ENCODE measurements at regions not wholly inside any gene's neighbourhood (a gene's known extent, or its start where the extent isn't known, plus 50 kb on each side); places are given as distances from the start of the nearest gene placed in this dataset.
A peak's percentile ranks its signal among the peaks of the same experiment; 100 is the strongest.
"Not testable (repeated sequence)": the region's sequence is repeated elsewhere in the genome, so short reads cannot be mapped to it uniquely, and the experiment has no call there.

GRCh38 chr7:3138206-3138605 lies 94.5 kb upstream of the CARD11 start:
- no peak for DNase-seq

DNA sequence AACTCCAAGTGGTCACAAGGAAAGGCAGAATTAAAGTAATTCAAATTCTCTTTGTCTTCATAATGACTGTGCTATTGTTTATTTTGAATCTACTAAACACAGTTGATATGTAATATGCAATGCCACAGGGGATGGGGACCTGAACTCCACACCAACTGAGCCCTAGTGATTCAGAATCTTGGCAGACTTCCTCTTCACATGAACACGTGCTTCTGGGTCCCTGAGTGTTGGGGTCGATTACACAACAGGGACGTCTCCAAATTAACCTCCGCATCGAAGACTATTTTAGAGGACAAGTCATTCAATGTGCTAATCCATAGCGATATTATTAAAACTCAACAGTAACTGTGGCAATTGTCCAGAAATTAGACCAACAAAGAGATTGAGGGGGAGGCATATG lies 95.3 kb upstream of the CARD11 start:
- DNase-seq = no peak

GRCh38 chr7:3140834-3141233 lies 97.2 kb upstream of the CARD11 start:
- no peak for DNase-seq

- DNase-seq = no peak
These were observed 97.7 kb upstream of the CARD11 start for GRCh38 chr7:3141326-3141725.

GRCh38 chr7:3143869-3144775 lies 100.5 kb upstream of the CARD11 start:
- DNase-seq = no peak

GRCh38 chr7:3144776-3145125 lies 101.1 kb upstream of the CARD11 start:
- not testable (repeated sequence) for DNase-seq

DNA sequence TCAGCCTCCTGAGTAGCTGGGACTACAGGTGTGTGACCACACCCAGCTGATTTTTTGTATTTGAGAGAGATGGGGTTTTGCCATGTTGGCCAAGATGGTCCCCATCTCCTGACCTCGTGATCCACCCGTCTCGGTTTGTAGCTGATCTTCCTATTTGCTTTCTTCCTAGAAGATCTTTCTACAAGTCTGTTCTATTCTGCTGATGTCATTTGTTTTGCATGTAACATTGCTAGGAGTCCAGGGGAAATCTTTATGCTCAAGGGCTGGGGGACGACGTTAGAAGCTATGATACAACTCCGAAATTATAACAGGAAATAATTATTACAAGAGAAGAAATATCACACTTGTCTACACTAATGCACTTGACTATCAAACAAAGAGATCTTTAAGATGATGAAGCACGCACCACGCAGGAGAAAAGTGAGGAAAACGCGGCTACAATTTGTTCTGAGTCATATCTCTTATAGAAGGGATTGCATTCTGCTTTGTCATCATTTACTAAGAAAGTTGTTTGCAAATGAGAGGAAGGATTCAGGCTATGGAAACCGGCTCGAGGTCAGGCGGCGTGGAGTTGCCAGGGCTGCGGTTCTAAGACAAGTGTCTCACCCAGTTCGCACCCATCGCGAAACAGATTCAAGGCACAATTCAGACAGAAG lies 103.0 kb upstream of the CARD11 start:
- no peak for DNase-seq

DNA sequence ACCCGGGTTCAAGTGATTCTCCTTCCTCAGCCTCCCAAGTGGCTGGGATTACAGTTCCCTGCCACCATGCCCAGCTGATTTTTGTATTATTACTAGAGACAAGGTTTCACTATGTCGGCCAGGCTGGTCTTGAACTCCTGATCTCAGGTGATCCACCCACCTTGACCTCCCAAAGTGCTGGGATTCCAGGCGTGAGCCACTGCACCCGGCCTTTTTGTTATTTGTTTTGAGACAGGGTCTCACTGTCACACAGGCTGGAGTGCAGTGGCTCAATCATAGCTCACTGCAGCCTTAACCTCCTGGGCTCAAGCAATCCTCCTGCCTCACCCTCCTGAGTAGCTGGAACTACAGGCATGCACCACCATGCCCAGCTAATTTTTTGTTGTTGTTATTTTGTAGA lies 104.8 kb upstream of the CARD11 start:
- not testable (repeated sequence) for DNase-seq

DNA sequence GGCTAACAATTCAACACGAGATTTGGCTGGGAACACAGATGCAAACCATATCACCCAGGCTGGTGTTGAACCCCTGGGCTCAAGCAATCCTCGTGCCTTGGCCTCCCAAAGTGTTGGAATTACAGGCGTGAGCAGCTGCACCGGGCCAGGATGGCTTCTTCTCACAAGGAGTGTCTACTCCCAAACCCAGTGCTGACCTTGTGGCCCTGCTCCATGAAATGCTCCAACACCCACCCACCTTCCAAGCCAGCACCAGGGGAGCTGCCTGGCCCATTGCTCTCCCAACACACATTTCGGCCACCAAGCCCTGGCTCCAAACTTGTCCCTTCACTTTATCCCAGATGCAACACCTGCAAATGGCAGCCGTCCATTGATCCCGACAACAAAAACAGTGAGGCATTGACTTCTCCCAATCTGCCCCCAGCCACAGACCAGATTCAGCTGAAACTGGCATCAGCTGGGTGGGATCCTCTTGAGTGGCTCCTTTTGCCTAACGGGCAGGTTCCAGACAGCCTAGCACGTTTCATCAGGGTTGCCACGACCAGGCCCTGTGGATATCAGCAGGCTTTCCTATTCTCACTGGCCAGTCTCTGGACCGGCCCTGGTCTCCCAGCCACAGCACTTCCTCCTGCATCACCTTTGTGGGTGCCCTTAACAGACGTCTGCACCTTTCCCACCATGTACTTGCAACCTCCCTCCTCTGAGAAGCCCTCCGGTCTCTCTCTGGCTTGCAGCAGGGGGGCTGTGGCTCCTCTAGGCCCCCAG lies 105.7 kb upstream of the CARD11 start:
- no peak for DNase-seq

DNA sequence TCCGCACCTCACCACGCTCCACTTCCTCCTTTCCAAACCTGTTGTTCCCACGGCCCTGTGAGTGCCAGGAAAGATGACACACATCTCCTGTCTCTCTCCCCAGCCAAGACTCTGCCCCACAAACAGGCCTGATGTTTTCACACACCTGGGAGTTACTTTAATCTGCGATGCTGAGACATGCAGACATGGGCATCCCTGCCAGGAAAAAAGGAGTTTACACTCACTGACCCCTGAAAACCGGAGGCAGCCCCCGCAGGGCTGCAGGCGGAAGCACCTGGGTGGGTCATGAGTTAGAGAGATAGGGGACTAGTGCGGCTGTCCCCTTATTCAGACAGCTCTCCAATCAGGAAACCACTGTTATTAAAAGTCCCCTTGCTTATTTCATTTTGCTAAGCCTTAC lies 106.4 kb upstream of the CARD11 start:
- DNase-seq = no peak

- DNase-seq = no peak
These were observed 108.1 kb upstream of the CARD11 start for GRCh38 chr7:3151784-3152183.

- no peak for DNase-seq
These were observed 109.0 kb upstream of the CARD11 start for GRCh38 chr7:3152714-3153113.

DNA sequence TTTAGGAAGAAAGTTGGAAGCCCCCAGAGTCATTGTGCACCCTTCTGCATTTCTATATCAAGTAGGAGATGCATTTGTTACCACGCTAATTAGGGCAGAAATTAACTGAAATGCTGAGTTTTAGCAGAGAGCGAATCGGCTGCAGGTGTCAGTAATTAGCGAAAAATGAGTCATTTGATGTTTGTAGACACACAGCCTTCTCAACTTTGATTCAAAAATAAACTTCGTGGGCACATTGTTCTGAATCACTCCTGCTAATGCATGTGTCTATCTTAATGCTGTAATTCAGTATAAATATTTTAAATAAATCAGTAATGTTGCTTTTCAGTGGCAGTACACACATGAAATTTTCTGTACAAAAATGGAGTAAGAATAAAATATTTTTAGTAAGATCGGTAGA lies 109.5 kb upstream of the CARD11 start:
- DNase-seq = no peak

DNA sequence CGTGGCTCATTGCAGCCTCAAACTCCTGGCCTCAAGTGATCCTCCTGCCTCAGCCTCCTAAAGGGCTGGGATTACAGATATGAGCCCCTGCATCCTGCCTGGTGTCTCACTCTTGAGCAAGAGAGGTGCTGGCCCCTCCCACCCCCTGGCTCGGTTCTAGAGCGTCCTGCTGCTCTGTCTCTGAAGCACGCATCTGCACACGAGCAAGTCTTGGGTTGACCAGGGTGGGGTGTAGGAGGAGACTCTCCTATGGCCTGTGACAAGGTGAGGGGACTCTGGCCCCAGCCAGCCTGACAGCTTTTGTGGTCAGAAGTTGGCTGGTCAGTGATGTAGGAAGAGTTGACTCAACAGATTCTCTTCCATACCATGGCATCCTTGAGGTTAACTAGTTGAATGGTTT lies 110.7 kb upstream of the CARD11 start:
- no peak for DNase-seq

- DNase-seq = no peak
These were observed 111.3 kb upstream of the CARD11 start for GRCh38 chr7:3154881-3155494.

DNA sequence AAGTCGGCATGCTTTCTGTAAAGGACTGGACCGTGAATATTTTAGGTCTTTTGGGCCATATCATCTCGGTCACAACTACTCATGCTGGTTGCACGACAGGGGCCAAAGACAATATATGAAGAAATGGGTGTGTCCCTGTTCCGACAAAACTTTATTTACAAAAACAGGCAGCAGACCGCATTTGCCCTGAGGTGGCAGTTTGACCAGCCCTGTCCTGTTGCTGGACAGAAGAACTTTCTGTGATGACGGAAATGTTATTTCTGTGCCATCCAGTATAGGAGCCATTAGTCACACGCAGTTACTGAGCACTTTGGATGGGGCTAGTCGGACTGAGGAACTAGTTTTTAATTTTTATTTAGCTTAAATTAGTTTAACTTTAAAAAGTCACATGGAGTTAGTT lies 112.8 kb upstream of the CARD11 start:
- no peak for DNase-seq

DNA sequence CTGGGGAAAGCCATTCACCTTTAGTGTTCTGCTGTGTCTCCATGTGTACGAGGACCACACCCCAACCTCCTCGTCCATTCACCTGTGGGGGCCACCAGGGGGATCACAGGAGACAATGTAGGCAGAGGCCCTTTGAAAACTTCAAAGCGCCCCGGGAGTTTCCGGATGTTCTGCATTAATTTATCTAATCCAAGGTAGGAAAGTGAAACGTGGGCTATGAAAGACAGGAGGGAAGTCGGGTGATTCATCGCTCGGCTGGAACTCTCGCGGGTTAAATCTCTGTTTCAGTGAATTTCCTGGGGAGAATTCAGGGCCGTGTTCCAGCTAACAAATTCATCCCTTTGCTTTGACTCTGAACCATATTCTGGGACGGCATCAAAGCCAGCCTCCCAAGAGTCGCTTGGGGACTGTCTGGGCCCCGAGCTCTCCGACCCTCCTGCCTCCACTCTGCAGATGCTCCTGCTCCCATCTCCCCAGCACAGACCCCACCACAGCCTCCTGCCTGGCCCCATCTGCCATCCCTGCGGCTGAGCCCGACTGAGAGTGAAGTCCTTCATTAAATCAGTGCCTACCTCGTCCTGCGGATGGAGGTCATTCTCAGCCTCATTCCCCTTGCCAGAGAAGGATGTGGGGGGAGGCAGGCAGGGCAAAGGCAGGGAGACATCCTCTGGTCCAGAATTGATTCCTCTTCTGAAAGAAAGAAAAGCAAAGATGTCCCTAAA lies 114.1 kb upstream of the CARD11 start:
- DNase-seq = no peak

DNA sequence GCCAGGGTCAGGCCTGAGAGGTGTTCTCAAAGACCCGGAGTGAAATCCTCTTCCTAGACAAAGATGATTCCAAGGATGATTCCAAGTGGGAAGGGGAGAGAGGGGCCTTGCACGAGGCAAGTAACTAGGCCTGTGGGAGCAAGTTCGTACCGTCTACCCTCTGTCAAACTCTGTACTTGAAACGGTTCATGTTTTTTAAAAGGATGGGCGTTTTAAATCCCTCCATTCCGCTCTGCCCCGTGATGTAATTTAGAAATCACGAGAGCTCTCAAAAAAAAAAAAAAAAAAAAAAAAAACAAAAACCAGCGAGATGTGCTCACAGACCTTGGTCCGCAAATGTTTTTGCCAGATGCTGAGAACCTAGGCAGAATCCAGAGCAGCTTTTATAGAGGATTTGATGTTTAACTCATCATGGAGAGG lies 114.7 kb upstream of the CARD11 start:
- no peak for DNase-seq

- DNase-seq = no peak
These were observed 115.4 kb upstream of the CARD11 start for GRCh38 chr7:3159039-3159438.

- no peak for DNase-seq
These were observed 115.8 kb upstream of the CARD11 start for GRCh38 chr7:3159445-3159844.

DNA sequence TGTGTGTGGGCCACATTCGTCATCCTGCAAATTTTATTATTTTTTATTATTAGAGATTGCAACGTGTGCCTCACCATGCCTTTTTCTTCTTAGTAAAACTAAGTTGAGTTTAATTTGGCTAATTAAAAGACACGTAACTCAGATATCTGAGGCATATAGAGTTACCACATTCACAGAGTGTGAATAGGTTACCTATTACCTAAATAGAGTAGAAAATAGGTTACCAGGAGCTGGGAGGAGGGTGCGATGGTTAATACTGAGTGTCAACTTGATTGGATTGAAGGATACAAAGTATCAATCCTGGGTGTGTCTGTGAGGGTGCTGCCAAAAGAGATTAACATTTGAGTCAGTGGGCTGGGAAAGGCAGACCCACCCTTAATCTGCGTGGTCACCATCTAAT lies 116.3 kb upstream of the CARD11 start:
- not testable (repeated sequence) for DNase-seq

DNA sequence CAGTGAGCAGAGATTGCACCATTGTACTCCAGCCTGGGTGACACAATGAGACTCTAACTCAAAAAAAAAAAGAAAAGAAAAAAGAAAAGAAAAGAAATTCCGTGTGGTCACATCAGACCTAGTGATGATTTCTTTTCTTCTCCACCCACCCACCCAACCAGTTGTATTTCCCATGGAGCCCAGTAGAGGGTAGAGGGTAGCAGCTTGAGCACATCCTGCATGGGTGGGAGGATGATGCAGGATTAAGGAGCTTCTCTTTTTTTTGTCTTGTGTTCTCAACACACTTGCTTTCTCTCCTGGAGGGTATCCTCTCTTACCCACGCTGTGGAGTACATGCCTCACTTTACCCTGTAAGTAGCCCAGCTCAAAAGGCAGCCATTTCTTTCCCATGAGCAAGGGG lies 118.6 kb upstream of the CARD11 start:
- peak; percentile 2 to 8 for DNase-seq

GRCh38 chr7:3162798-3163197 lies 119.1 kb upstream of the CARD11 start:
- DNase-seq = not testable (repeated sequence)
